ENCODE measurements at regions not wholly inside any gene's neighbourhood (a gene's known extent, or its start where the extent isn't known, plus 50 kb on each side); places are given as distances from the start of the nearest gene placed in this dataset.

DNA sequence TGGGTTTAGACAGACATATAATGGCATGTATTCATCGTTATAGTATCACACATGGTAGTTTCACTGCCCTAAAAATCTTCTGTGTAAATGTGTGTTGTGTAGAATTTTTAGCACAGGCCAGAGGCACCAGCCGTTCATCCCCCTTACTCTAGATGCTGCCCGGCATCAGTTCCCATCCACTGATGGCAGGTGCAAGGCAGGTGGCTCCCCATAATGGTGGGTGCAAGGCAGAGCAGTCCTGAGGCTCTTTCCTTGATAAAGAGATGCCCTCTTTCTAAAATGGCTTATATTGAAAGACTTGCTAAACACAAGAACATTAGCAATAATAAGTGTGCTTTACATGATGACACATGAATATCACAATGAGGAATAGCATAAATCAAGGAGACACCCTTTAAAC is 508.5 kb downstream of the EPHA4 start:
- H3K4me1 ChIP-seq (ENCODE audit: control insufficient read depth, insufficient read depth, low read length) = peaks cover 12% of the 10 kb centered on the region
- H3K4me2 ChIP-seq (ENCODE audit: low read length) = no peak overlapping the region
- no peak overlapping the region for H3K4me3 ChIP-seq (ENCODE audit: low read length)
- H3K9ac ChIP-seq (ENCODE audit: low read depth, low read length) = no peak overlapping the region
- no peaks in the 10 kb centered on the region for H3K36me3 ChIP-seq (ENCODE audit: insufficient read depth, low read length)
- H3K27me3 ChIP-seq (ENCODE audit: control insufficient read depth, insufficient read depth, low read length) = no peaks in the 10 kb centered on the region
- H3K9me3 ChIP-seq (replicated peaks; ENCODE audit: low read length) = no peaks in the 10 kb centered on the region

DNA sequence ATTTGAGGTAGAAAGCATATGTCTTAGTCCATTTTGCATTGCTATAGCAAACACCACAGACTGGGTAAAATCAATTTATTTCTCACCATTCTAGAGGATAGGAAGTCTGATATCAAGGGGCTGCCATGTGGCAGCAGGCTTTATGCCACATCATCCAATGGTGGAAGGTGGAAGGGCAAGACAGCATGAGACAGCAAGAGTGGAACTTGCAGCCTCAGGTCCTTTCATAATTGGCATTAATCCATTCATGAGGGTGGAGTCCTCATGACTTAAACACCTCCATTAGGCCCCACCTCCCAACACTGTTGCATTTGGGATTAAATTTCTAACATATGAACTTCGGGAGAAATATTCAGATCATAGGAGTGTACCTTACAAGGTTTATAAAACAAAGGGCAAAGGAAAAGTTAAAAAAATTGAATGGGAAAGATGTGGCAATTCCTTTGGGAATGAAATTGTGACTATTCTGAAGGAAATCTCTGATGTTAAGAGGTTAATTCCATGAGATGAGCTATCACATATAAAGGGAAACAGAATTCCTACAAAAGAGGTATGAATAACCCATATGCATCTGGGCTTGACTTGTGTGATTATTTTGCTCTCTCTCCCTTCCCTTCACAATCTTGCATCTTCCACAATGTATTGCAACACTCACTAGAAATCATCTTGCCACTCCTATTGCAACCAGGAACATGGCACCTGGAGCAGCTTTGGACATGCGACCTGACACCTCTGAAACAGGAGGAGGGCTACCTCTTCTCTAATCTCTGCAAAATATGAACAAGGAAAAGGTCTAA is 507.8 kb downstream of the EPHA4 start:
- H3K4me3 ChIP-seq (ENCODE audit: low read length) = no peak overlapping the region
- no peak overlapping the region for H3K4me2 ChIP-seq (ENCODE audit: low read length)
- H3K9me3 ChIP-seq (replicated peaks; ENCODE audit: low read length) = no peaks in the 10 kb centered on the region
- no peaks in the 10 kb centered on the region for H3K36me3 ChIP-seq (ENCODE audit: insufficient read depth, low read length)
- no peaks in the 10 kb centered on the region for H3K27me3 ChIP-seq (ENCODE audit: control insufficient read depth, insufficient read depth, low read length)
- peaks cover 12% of the 10 kb centered on the region for H3K4me1 ChIP-seq (ENCODE audit: control insufficient read depth, insufficient read depth, low read length)
- H3K9ac ChIP-seq (ENCODE audit: low read depth, low read length) = no peak overlapping the region

DNA sequence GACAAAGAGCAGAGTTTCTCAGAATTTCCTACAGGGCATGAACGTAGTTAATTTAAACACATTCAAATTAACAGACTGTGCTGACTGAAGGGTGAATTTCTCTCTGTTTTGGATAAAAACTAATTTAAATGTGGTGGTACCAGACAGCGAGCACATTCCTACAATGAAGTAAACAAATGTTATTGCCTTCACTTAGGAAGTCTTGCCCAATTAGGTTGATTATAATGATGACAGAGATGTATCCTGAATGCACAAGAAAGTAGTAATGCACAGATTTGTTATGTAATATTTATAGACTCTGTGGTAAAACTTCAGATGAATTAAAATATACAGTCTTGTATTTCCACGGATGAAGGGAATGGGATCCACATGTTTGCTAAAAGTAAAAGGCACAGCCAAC is 507.2 kb downstream of the EPHA4 start:
- no peaks in the 10 kb centered on the region for H3K9me3 ChIP-seq (replicated peaks; ENCODE audit: low read length)
- no peak overlapping the region for H3K4me2 ChIP-seq (ENCODE audit: low read length)
- H3K4me1 ChIP-seq (ENCODE audit: control insufficient read depth, insufficient read depth, low read length) = peaks cover 10% of the 10 kb centered on the region
- no peak overlapping the region for H3K9ac ChIP-seq (ENCODE audit: low read depth, low read length)
- no peaks in the 10 kb centered on the region for H3K27me3 ChIP-seq (ENCODE audit: control insufficient read depth, insufficient read depth, low read length)
- H3K36me3 ChIP-seq (ENCODE audit: insufficient read depth, low read length) = no peaks in the 10 kb centered on the region
- no peak overlapping the region for H3K4me3 ChIP-seq (ENCODE audit: low read length)

DNA sequence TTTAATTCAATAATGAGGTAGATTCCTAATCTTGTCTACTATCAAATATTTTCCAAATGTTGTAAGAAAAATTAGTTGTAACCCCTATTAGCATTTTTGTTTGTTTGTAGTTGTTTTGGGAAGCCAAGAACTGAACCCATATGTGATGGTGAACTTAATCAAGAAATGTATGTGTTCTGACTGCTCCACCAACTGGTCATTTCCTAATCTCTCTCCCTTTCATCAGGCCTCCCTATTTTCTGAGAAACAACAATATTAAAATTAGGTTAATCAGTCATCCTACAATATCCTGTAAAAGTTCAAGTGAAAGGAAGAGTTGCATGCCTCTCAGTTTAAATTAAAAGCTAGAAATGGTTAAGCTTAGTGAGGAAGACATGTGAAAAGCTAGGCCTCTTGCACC is 504.0 kb downstream of the EPHA4 start:
- Histone ChIP-seq H3K36me3 (ENCODE audit: insufficient read depth, low read length) (no peaks in the 10 kb centered on the region), H3K27me3 (ENCODE audit: control insufficient read depth, insufficient read depth, low read length) (no peaks in the 10 kb centered on the region), H3K4me1 (ENCODE audit: control insufficient read depth, insufficient read depth, low read length) (no peaks in the 10 kb centered on the region), H3K4me2 (ENCODE audit: low read length) (no peak overlapping the region), H3K9me3 (replicated peaks; ENCODE audit: low read length) (no peaks in the 10 kb centered on the region), H3K9ac (ENCODE audit: low read depth, low read length) (no peak overlapping the region), H3K4me3 (ENCODE audit: low read length) (no peak overlapping the region)

DNA sequence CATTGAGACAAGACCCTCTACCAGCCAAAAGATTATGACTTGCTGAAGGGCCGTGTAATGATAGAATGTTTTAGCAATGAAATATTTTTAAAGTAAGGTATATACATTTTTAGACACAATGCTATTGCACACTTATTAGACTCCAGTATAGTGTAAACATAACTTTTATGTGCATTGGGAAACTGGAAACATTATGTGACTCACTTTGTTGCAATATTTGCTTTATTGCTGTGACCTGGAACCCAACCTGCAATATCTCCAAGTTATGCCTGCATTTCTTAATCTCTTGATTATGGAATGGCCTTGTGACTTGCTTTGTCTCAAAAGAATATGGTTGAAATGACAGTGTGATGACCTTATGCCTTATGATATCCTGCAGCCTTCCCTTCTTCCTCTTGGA is 502.0 kb downstream of the EPHA4 start:
- Histone ChIP-seq H3K4me1 (ENCODE audit: control insufficient read depth, insufficient read depth, low read length) (peaks cover 4% of the 10 kb centered on the region), H3K4me2 (ENCODE audit: low read length) (no peak overlapping the region), H3K27me3 (ENCODE audit: control insufficient read depth, insufficient read depth, low read length) (no peaks in the 10 kb centered on the region), H3K9ac (ENCODE audit: low read depth, low read length) (no peak overlapping the region), H3K36me3 (ENCODE audit: insufficient read depth, low read length) (no peaks in the 10 kb centered on the region), H3K4me3 (ENCODE audit: low read length) (no peak overlapping the region), H3K9me3 (replicated peaks; ENCODE audit: low read length) (no peaks in the 10 kb centered on the region)

DNA sequence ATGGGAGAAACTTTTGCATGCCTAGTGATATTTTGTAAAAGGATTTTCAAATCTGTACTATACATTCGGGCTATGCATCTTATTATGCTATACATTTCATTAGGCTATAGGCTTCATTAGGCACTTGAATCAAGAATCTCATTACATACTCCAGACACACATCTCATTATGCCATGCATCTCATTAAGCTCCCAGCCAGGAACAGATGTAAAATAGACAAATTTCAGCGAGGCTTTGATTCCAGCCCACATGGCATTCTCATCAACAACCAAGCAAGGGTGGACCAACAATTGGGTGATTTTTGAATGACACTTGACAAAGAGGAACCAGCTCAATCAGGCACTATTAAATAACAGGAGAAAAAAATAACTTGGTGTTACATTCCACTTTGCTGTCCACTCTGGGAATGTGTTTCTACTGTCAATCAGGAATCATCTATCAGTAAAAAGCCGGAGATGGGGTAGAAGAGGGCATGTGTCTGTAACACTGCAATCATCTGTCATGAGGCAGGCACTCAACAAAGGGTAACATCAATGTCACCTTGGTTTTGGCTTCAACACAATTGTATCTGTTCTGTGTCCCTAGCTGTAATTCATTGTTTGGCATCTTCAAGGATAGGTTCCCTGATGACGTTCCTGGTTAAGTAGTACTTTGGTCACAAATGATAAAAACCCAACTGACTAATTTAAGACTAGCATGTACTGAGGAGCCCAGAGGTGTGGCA is 498.6 kb downstream of the EPHA4 start:
- Histone ChIP-seq H3K36me3 (ENCODE audit: insufficient read depth, low read length) (no peaks in the 10 kb centered on the region), H3K4me1 (ENCODE audit: control insufficient read depth, insufficient read depth, low read length) (peaks cover 8% of the 10 kb centered on the region), H3K4me2 (ENCODE audit: low read length) (no peak overlapping the region), H3K4me3 (ENCODE audit: low read length) (no peak overlapping the region), H3K27me3 (ENCODE audit: control insufficient read depth, insufficient read depth, low read length) (no peaks in the 10 kb centered on the region), H3K9ac (ENCODE audit: low read depth, low read length) (no peak overlapping the region), H3K9me3 (replicated peaks; ENCODE audit: low read length) (no peaks in the 10 kb centered on the region)

DNA sequence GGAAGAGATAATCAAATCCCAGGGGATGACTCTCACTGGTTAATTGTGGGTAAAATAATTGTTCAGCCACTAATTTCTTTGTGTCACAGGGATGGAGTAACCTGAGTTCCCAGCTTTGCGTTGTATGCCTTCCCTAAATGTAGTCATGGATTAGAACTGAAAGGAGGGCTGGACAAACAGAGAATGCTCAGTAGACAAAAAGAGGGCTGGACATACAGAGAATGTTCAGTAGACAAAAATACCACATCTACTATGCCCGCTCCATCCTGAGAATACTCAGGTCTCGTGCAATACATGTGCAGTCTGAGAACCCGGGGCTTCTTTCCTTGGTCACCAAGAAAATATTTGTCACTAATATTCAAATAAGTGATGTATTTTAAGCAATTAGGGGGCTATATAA is 497.9 kb downstream of the EPHA4 start:
- H3K9me3 ChIP-seq (replicated peaks; ENCODE audit: low read length) = no peaks in the 10 kb centered on the region
- H3K36me3 ChIP-seq (ENCODE audit: insufficient read depth, low read length) = no peaks in the 10 kb centered on the region
- H3K4me3 ChIP-seq (ENCODE audit: low read length) = no peak overlapping the region
- no peaks in the 10 kb centered on the region for H3K27me3 ChIP-seq (ENCODE audit: control insufficient read depth, insufficient read depth, low read length)
- no peak overlapping the region for H3K9ac ChIP-seq (ENCODE audit: low read depth, low read length)
- peaks cover 8% of the 10 kb centered on the region for H3K4me1 ChIP-seq (ENCODE audit: control insufficient read depth, insufficient read depth, low read length)
- H3K4me2 ChIP-seq (ENCODE audit: low read length) = no peak overlapping the region

DNA sequence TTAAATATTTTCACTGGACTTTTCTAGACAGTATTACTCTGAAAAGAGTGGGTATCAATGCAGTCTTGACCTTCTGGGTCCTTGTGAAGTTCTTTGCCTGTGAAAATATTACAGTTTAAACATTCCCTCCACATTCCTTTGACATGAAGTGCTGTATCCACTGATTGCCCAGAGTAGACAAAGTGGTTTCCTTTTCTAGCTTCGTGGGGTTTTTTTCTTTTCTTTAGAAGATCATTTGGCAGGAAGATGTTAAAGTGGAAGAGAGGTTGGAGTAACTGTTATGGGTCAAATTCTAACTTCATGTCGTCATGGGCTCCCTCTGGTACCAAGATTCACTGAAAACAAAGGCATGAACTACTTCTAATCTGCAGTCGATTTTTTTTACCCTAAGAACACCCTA is 496.9 kb downstream of the EPHA4 start:
- no peak overlapping the region for H3K9ac ChIP-seq (ENCODE audit: low read depth, low read length)
- H3K9me3 ChIP-seq (replicated peaks; ENCODE audit: low read length) = no peaks in the 10 kb centered on the region
- H3K36me3 ChIP-seq (ENCODE audit: insufficient read depth, low read length) = no peaks in the 10 kb centered on the region
- H3K27me3 ChIP-seq (ENCODE audit: control insufficient read depth, insufficient read depth, low read length) = no peaks in the 10 kb centered on the region
- H3K4me3 ChIP-seq (ENCODE audit: low read length) = no peak overlapping the region
- peaks cover 8% of the 10 kb centered on the region for H3K4me1 ChIP-seq (ENCODE audit: control insufficient read depth, insufficient read depth, low read length)
- peak overlapping the region; percentile 15 for H3K4me2 ChIP-seq (ENCODE audit: low read length)

DNA sequence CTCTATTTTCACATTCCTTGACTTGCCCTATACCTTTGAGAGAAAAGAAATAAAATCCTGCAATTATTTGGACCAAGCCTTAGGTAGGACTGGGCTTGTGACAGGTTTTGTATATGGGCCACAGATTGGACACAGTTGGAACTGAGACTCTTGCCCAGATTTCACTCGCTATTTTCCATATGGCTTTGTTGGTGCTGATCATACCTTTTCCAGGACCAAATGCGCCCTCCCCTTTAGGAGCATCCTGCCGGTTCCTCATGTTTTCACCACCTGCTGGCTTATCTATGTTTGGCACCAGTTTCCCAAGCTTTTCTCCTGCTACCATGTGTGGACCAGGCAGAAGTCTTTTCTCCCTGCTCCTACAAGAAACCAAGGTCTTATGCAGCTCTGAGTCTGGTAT is 494.9 kb downstream of the EPHA4 start:
- Histone ChIP-seq H3K4me1 (ENCODE audit: control insufficient read depth, insufficient read depth, low read length) (peaks cover 8% of the 10 kb centered on the region), H3K27me3 (ENCODE audit: control insufficient read depth, insufficient read depth, low read length) (no peaks in the 10 kb centered on the region), H3K4me2 (ENCODE audit: low read length) (no peak overlapping the region), H3K36me3 (ENCODE audit: insufficient read depth, low read length) (no peaks in the 10 kb centered on the region), H3K4me3 (ENCODE audit: low read length) (no peak overlapping the region), H3K9me3 (replicated peaks; ENCODE audit: low read length) (no peaks in the 10 kb centered on the region), H3K9ac (ENCODE audit: low read depth, low read length) (no peak overlapping the region)

DNA sequence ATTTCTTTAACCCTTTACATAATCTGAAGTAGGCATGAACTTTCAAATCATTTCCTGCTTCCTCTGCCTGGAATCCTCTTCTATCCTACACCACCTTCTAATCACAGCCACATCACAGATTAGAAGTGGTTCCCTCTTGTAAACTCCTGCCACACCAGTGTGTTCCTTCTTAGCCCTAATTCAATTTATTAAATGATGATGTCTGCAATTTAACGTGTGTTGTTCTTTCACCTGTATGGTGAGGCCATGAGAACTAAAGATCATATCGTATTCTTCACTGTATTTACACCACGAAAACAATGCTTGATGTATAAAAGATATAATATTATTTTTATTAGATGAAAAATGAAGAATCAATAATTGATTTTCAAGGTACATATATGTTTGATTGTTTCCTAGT is 494.3 kb downstream of the EPHA4 start:
- Histone ChIP-seq H3K4me2 (ENCODE audit: low read length) (no peak overlapping the region), H3K9ac (ENCODE audit: low read depth, low read length) (no peak overlapping the region), H3K27me3 (ENCODE audit: control insufficient read depth, insufficient read depth, low read length) (no peaks in the 10 kb centered on the region), H3K4me1 (ENCODE audit: control insufficient read depth, insufficient read depth, low read length) (peaks cover 8% of the 10 kb centered on the region), H3K9me3 (replicated peaks; ENCODE audit: low read length) (no peaks in the 10 kb centered on the region), H3K4me3 (ENCODE audit: low read length) (no peak overlapping the region), H3K36me3 (ENCODE audit: insufficient read depth, low read length) (no peaks in the 10 kb centered on the region)

DNA sequence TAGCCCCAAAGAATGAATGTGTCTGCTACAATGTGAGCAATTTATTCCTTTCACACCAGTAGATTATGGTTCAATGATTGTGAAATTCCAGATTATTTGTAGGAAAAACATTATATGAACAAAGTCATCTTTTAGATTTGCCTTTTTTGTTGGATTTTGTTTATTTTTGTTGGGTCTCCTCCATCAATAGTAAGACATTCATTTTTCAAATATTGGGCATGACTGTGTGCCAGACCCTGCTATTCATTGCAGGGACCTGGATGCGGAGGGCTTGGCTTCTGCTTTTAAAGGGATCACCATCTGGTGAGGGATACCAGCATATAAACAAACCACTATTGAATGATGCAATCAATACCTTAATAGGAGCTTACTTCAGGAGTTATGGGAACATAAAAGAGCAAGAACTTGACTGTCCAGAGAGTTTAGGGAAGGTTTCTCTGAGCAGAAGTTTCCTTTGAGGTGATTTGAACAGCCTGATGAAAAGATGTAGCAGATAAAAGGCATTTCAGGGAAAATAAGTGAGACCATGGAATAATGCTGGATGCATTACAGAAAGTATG is 486.7 kb downstream of the EPHA4 start:
- H3K4me3 ChIP-seq (ENCODE audit: low read length) = no peak overlapping the region
- H3K36me3 ChIP-seq (ENCODE audit: insufficient read depth, low read length) = no peaks in the 10 kb centered on the region
- H3K4me2 ChIP-seq (ENCODE audit: low read length) = no peak overlapping the region
- no peaks in the 10 kb centered on the region for H3K4me1 ChIP-seq (ENCODE audit: control insufficient read depth, insufficient read depth, low read length)
- H3K9me3 ChIP-seq (replicated peaks; ENCODE audit: low read length) = no peaks in the 10 kb centered on the region
- no peaks in the 10 kb centered on the region for H3K27me3 ChIP-seq (ENCODE audit: control insufficient read depth, insufficient read depth, low read length)
- H3K9ac ChIP-seq (ENCODE audit: low read depth, low read length) = no peak overlapping the region
